ENCODE measurements at regions not wholly inside any gene's neighbourhood (a gene's known extent, or its start where the extent isn't known, plus 50 kb on each side); places are given as distances from the start of the nearest gene placed in this dataset.

GRCh38 chr5:166063261-166063660 is 2228.2 kb upstream of the WWC1 start:
- no peak for TF ChIP-seq CTCF (conservative IDR thresholded peaks at IDR 0.05; ENCODE audit: low read length)
- TF ChIP-seq EZH2phosphoT487 (IDR thresholded peaks at IDR 0.05; ENCODE audit: borderline replicate concordance, low read depth, low read length), result no peak
